ENCODE measurements at regions not wholly inside any gene's neighbourhood (a gene's known extent, or its start where the extent isn't known, plus 50 kb on each side); places are given as distances from the start of the nearest gene placed in this dataset.
A peak's percentile ranks its signal among the peaks of the same experiment; 100 is the strongest.

GRCh38 chr5:173557123-173557903 lies 59.1 kb downstream of the BOD1 start:
- no peak for DNase-seq

DNA sequence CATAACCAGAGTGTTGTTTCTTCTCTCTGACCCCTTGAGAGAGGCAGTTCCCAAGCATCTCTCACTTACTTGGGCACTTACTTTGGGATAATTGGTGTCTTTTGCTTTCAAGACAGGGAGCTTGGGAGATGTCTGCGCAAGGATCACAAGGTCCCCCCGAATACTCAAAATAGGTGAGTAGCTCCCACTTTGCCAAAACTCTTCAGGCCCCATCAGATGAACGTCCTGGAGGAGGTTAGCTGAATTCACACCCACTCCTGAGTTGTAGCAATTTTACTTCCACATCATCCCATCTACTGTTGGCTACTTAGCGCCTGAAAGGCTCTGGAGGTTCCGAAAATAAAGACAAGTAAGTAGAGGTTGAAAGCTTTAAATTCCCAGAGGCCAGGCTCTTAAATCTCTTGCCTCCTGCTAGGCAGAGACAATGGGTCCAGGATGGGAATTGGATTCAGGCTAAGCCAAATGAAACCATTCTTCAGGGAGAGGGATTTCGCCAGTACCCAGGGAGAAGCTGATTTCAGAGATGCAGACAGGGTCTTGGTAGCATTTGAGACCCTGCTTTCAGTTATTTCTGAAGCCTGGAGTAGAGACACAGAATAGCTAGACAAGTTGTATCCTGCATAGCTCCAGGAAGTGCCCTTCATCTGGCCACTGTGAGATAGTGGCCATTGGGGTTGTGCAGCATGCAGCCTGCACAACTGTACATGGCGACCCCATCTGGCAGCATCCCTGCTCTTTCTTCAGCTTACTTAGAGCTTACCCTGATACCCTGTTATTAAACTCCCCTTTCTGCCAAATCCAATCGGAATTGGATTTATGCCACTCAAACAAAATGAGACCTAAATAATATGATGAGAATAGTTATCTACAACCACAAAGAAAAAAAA lies 60.1 kb downstream of the BOD1 start:
- no peak for DNase-seq

DNA sequence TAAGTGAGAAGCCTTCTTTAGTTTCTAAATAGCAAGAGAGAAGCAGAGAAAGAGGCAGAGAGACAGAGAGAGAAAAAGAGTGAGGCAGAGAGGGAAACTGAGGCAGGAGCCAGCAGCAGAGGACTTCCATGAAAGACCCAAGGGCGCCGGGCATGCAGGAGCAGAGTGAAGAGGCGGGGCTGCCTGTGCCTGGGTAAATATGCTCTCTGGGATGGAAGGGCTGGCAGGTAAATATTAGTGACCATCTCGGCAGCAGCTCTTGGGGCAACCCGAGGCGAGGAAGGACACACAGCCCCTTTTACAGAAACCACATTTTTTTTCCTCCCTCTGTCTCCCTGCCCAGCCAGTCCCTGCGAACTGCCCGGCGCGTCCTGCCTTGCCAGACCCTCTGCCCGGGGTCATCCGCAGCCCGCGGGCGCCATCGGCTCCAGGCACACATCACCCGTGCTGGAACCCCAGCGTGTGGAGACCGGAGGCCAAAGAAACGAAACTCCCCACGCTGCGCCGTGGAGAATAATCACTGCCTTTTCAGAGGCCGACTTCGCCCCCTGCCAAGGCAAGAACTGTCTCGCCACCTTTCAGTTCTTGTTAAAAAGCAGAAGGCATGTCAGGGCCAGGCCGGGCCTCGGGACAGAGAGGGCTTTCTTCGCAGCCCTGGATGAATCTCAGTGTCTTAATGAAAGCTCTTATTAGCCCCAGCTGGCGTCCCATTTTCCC lies 61.3 kb downstream of the BOD1 start:
- peak in 1 of 2 experiments; percentile 13 for DNase-seq

- DNase-seq, result peak in 1 of 2 experiments; percentile 6
These were observed 62.2 kb downstream of the BOD1 start for GRCh38 chr5:173554038-173554955.

GRCh38 chr5:173550641-173551040 lies 65.8 kb downstream of the BOD1 start:
- DNase-seq, result no peak

DNA sequence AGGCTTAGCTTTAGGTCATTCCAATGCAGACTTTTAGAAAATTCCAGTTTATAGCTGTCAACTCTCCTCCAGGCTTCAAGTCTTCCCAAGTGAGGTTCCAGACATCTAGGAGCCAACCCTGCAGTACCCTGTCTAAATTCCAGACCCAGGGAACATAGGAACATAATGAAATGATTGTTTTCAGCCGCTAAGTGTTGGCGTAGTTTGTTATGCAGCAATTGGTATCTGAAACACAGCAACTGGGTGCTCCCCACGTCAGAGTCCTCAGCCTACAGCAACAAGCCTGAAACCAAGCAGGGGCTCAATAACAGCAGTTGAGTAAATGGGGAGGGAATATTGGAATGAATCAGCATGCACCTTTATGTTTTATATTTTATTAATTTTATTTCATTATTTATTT lies 66.8 kb downstream of the BOD1 start:
- no peak for DNase-seq

DNA sequence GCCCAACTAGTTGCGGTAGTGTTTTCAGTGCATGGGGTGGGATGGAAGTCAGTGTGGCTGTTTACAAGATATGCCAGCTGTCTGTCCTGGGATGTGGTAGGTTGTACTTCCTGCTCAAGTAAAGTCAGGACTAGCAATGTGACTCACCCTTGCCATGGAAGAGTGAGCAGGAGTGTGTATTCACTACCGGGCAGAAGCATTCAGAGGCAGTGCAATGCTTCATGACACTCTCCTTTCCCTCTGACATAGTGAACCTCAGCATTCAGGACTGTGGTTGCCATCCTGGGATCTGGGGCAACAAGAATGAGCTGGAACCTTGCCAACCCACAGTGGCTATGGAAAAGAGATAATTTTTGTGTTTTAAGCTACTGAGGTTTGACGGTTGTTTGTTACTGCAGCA lies 68.9 kb downstream of the BOD1 start:
- no peak for DNase-seq

- peak in 1 of 2 experiments; percentile 38 for DNase-seq
These were observed 73.5 kb downstream of the BOD1 start for GRCh38 chr5:173542964-173543363.

- DNase-seq, result no peak
These were observed 74.3 kb downstream of the BOD1 start for GRCh38 chr5:173542159-173542558.

GRCh38 chr5:173538654-173539053 lies 77.8 kb downstream of the BOD1 start:
- DNase-seq, result no peak

GRCh38 chr5:173538018-173538417 lies 78.4 kb downstream of the BOD1 start:
- no peak for DNase-seq

- no peak for DNase-seq
These were observed 79.2 kb downstream of the BOD1 start for GRCh38 chr5:173537228-173537627.

DNA sequence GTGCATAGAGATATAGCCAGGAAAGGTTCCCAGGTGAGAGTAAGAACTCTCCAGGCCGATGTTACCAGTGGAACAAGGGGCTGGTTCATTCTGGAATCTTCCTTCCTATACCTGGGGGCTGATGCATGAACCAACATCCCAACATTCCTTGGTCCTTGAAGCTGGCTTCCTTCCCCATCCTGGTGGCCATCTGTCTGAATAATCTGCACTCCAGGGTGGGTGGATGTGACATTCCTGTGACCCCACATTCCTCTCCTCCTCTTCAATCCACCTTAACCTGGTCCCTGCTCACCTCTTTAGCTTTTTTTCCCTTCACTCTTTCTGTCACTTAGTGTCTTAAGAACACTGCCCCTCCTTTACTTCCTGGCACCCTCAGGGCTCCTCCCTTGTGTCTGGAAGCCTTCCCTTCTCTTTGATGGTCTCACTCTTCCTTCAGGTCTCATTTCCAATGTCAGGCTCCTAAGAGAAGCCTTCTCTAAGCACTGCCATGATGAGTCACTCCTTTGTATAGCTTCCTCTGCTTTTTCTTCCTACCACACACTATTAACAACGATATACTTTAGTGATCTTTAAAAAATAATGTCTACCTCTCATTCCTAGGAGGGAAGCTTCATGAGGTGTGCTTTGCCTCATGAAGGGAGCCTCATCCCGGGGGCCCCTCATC lies 80.3 kb downstream of the BOD1 start:
- DNase-seq, result no peak

DNA sequence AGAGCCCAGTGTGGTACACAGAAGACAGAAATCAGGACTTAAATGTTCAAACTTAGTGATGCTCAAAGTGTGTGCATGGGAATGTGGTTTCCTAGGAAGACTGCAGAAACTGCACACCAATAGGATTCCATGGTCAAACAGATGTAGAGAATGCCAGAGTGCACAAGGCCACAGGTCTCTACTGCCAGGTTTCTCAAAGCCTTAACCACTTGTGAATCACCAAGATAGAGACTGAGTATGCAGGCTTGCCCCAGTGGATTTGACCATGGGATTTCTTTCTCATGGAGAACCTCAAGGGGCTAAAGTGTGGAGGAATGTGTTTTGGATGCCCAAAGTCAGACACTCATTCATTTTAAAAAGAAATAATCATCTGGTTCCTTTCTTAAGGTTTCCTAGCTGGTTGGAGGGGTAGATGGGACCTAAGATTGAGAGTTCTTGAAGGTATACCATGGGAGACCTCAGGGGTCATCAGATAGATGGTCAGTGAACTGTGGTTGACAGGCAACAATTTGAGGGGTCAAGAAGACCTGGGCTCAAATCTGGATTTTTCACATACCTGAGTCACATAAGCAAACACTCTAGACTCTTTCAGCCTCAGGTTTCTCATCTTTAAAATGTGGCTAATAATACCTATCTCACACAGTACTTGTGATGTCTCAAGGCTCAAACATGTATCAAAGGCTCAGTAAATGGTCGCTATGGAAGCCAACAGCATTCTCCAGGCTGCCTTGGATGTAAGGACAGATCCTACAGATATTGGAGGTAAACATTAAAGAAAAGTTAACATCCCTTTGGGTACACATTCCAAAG lies 81.1 kb downstream of the BOD1 start:
- no peak for DNase-seq

DNA sequence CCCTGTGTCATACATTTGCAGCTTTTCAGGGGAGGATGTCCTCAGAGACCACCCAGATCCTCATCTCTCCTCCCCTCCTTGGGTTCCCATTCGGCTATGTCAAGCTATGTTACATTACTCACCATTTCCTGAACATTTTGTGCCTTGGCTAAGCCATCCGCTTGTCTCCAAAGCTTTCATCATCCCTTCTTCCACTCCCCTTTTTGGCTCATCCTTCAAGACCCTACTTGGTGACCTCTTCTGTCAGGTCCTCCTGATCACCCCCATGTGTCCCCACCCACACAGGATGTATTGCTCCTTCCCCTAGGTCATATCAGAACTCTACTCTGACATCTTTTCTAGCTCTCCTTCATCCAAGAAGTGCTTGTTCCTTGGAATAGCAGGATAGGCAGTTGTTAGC lies 81.8 kb downstream of the BOD1 start:
- DNase-seq, result no peak

DNA sequence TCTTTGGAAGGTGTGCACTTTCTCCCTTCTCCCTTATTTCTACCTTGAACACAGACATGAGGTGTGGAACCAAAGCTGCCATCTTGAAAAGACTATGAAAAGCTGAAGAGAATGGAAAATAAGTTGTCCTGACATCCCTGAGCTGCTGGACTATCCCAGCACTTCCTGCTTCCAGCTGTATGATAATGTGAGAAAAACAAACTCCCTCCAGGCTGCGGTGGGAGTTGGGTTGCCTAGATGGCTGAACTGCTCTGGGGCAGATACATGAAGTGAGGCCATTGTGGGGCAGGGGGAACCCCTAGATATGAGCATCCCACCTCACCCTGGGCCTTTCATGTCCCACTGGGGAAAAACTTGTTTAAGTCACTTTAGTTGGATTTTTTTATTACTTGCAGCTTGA lies 82.4 kb downstream of the BOD1 start:
- no peak for DNase-seq

GRCh38 chr5:173532689-173533250 lies 83.7 kb downstream of the BOD1 start:
- no peak for DNase-seq

DNA sequence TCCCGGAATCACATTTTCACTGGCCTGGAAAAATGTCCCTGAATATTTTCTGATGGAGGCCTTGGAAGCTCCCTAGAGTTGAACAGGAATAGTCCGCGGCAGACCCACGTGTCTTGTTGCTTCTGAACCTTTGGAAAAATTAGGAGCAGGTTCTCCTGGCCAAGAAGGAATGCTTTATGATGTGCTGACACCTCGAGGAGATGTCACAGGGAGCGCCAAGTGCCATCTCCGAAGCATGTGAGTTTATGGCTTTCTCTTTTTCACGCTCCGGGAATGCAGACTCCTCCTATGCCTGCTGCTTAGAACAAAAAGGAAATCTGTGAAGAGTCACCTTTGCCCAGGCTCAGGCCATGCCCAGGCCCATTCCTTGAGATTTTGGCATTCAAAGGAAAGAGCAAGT lies 84.6 kb downstream of the BOD1 start:
- DNase-seq, result no peak

DNA sequence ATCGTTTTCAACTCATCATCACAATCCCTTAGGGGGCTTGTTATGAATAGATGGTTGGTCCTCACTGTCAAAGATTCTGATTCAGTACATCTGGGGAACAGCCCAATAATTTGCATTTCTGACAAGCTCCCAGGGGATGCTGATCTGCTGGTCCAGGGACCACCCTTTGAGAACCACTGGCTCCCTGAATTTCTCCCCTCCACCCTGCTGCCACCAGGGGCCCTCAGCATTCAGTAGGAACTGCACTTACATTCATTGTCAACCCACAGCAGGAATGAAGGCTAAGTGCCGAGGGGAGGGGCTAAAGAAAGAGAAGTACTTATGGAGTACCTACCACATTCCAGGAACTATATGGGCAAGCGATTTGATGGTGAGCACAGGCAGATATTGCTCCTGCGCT lies 85.9 kb downstream of the BOD1 start:
- DNase-seq, result peak; percentile 24 to 26

- DNase-seq, result no peak
These were observed 86.6 kb downstream of the BOD1 start for GRCh38 chr5:173529861-173530260.

DNA sequence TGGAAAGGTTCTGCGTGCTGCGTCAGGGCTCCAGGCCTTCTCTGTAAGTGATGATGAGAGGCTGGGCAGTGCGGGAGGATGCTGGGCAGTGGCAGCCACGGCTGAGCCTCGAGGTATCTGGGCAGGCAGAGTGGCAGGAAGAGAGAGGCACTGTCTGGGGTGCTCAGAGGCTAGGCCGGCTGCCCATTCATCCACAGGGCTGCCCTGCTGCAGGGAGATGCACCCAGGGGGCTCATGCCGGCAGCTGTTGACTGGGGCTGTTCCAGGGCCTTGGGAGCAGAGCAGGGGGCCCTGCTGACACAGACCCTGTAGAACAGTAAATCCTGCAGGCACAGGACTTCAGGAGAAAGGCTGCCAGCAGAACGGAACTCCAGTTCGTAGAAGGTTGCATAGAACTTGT lies 88.8 kb downstream of the BOD1 start:
- DNase-seq, result no peak

All from NCI-H524 (cell line).